Loucy (cell line): ENCODE measurements at regions not wholly inside any gene's neighbourhood (a gene's known extent, or its start where the extent isn't known, plus 50 kb on each side); places are given as distances from the start of the nearest gene placed in this dataset.

Source experiments
- H2AFZ ChIP-seq: fragments of 200-600 bp; sonication (generic); 2 replicates; pipeline ENCODE4 v1.6.0; 2016; ENCODE audit warnings: antibody characterized with exemption, mild to moderate bottlenecking, low read length, moderate library complexity
- H3F3A ChIP-seq: fragments of 200-600 bp; 2 replicates; pipeline ENCODE4 v1.6.0; 2016; ENCODE audit warnings: antibody characterized with exemption, low read depth, mild to moderate bottlenecking
- H3K27me3 ChIP-seq: fragments of 200-600 bp; sonication (generic); 2 replicates; pipeline ENCODE4 v1.6.1; 2014; ENCODE audit warnings: low read length, mild to moderate bottlenecking; ENCODE audit not compliant: insufficient read depth, poor library complexity, severe bottlenecking
- H3K36me3 ChIP-seq: fragments of 200-600 bp; sonication (generic); 2 replicates; pipeline ENCODE4 v1.6.1; 2016; ENCODE audit warnings: low read length; ENCODE audit not compliant: insufficient read depth
- H3K4me1 ChIP-seq: fragments of 200-600 bp; sonication (generic); 2 replicates; pipeline ENCODE4 v1.5.1; 2014; ENCODE audit warnings: low read length, mild to moderate bottlenecking; ENCODE audit not compliant: insufficient read depth, poor library complexity, severe bottlenecking
- H3K4me2 ChIP-seq: fragments of 200-600 bp; sonication (generic); 2 replicates; pipeline ENCODE4 v1.6.0; 2014; ENCODE audit warnings: antibody characterized with exemption, low read length, low read depth, mild to moderate bottlenecking; ENCODE audit not compliant: poor library complexity, severe bottlenecking
- H3K4me3 ChIP-seq: fragments of 200-600 bp; sonication (generic); 2 replicates; pipeline ENCODE4 v1.5.1; 2014; ENCODE audit warnings: low read length, mild to moderate bottlenecking, mixed read lengths; ENCODE audit not compliant: poor library complexity, severe bottlenecking
- H3K79me2 ChIP-seq: fragments of 200-600 bp; sonication (generic); 2 replicates; pipeline ENCODE4 v1.6.1; 2014; ENCODE audit warnings: low read length; ENCODE audit not compliant: insufficient read depth
- H3K9ac ChIP-seq: fragments of 200-600 bp; sonication (generic); 2 replicates; pipeline ENCODE4 v1.6.0; 2014; ENCODE audit warnings: mild to moderate bottlenecking, low read depth, low read length, moderate library complexity; ENCODE audit not compliant: poor library complexity, severe bottlenecking
- H3K9me2 ChIP-seq: fragments of 200-600 bp; sonication (generic); replicated peaks from 2 replicates; pipeline ENCODE4 v1.6.1; 2016; ENCODE audit warnings: low read depth, low read length, mixed read lengths
- H3K9me3 ChIP-seq: fragments of 200-600 bp; sonication (generic); 2 replicates; pipeline ENCODE4 v1.6.1; 2014; ENCODE audit warnings: mild to moderate bottlenecking, antibody characterized with exemption, low read length, low read depth; ENCODE audit not compliant: insufficient read depth
- H4K20me1 ChIP-seq: fragments of 200-600 bp; sonication (generic); 2 replicates; pipeline ENCODE4 v1.6.0; 2014; ENCODE audit warnings: antibody characterized with exemption, low read length, mild to moderate bottlenecking; ENCODE audit not compliant: insufficient read depth, poor library complexity, severe bottlenecking
- EZH2phosphoT487 ChIP-seq: fragments of 200-600 bp; IDR thresholded peaks from 2 replicates; pipeline ENCODE4 v1.6.1; 2018; ENCODE audit warnings: antibody characterized with exemption, mild to moderate bottlenecking, moderate library complexity, borderline replicate concordance
- TF ChIP-seq, protein P1 (sequence below): fragments of 200-600 bp; sonication (generic); conservative IDR thresholded peaks from 2 replicates; pipeline ENCODE4 v1.5.1; 2014; ENCODE audit warnings: mild to moderate bottlenecking, antibody characterized with exemption, low read length

- no peaks in the 10 kb centered on the region for H3K9me3 ChIP-seq
- H2AFZ ChIP-seq, result no peak overlapping the region
Measured at GRCh38 chr2:52390651-52391050, 1358.7 kb upstream of the NRXN1 start.

DNA sequence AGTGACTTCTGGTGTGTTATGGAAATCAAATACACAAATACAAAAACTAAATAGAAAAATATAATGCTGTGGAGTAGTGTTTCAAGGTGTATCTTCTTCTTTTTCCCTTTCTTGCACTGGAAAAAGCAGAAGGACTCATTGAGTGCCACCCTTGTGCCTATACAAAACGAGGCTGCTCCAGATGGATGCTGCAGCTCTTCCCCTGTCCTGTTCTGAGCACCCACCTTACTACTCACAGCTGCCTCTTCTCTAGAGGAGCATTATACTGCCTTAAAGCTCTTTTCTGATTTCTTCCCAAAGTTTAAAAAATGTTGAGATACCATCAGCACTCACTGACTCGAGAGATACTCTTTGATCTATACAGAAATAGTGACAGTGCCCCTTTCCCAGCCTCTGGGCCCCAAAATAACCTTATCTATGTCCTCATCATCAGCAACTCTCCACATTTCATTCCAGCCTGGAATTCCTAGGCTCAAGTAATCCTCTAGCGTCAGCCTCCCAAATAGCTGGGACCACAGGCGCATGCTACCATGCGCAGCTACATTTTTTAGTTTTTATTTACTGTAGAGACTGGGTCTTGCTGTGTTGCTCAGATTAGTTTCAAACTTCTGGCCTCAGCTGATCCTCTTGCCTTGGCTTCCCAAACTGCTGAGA, 1356.1 kb upstream of the NRXN1 start:
- H3K79me2 ChIP-seq, result no peaks in the 10 kb centered on the region
- H3K9me2 ChIP-seq, result no peaks in the 10 kb centered on the region
- H2AFZ ChIP-seq, result no peak overlapping the region
- no peak overlapping the region for H3K4me3 ChIP-seq
- no peaks in the 10 kb centered on the region for H3K36me3 ChIP-seq
- H3F3A ChIP-seq, result no peaks in the 10 kb centered on the region
- H3K27me3 ChIP-seq, result no peaks in the 10 kb centered on the region
- H3K4me2 ChIP-seq, result no peak overlapping the region
- no peak overlapping the region for H3K9ac ChIP-seq
- no peak for TF ChIP-seq EZH2phosphoT487
- TF ChIP-seq, protein P1, sequence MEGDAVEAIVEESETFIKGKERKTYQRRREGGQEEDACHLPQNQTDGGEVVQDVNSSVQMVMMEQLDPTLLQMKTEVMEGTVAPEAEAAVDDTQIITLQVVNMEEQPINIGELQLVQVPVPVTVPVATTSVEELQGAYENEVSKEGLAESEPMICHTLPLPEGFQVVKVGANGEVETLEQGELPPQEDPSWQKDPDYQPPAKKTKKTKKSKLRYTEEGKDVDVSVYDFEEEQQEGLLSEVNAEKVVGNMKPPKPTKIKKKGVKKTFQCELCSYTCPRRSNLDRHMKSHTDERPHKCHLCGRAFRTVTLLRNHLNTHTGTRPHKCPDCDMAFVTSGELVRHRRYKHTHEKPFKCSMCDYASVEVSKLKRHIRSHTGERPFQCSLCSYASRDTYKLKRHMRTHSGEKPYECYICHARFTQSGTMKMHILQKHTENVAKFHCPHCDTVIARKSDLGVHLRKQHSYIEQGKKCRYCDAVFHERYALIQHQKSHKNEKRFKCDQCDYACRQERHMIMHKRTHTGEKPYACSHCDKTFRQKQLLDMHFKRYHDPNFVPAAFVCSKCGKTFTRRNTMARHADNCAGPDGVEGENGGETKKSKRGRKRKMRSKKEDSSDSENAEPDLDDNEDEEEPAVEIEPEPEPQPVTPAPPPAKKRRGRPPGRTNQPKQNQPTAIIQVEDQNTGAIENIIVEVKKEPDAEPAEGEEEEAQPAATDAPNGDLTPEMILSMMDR, result no peak
- no peaks in the 10 kb centered on the region for H3K9me3 ChIP-seq
- H4K20me1 ChIP-seq, result no peaks in the 10 kb centered on the region
- no peaks in the 10 kb centered on the region for H3K4me1 ChIP-seq

More at GRCh38 chr2:52390651-52391050, 1358.7 kb upstream of the NRXN1 start:
- Histone ChIP-seq H3K79me2 (no peaks in the 10 kb centered on the region), H3K9me2 (no peaks in the 10 kb centered on the region), H3K36me3 (no peaks in the 10 kb centered on the region), H3K4me2 (no peak overlapping the region), H4K20me1 (no peaks in the 10 kb centered on the region), H3F3A (no peaks in the 10 kb centered on the region), H3K4me3 (no peak overlapping the region), H3K27me3 (no peaks in the 10 kb centered on the region), H3K9ac (no peak overlapping the region), H3K4me1 (no peaks in the 10 kb centered on the region)
- TF ChIP-seq, protein P1, result no peak
- no peak for TF ChIP-seq EZH2phosphoT487

GRCh38 chr2:52386433-52387030, 1354.6 kb upstream of the NRXN1 start:
- Histone ChIP-seq H3K9ac (no peak overlapping the region), H3K36me3 (no peaks in the 10 kb centered on the region), H3K4me1 (no peaks in the 10 kb centered on the region), H3K79me2 (no peaks in the 10 kb centered on the region), H3K27me3 (no peaks in the 10 kb centered on the region), H2AFZ (no peak overlapping the region), H3K9me3 (no peaks in the 10 kb centered on the region), H3K4me3 (no peak overlapping the region), H3K9me2 (no peaks in the 10 kb centered on the region), H3F3A (no peaks in the 10 kb centered on the region), H4K20me1 (no peaks in the 10 kb centered on the region), H3K4me2 (no peak overlapping the region)
- TF ChIP-seq, protein P1, result no peak
- TF ChIP-seq EZH2phosphoT487, result no peak
